NCI-H345 (cell line): ENCODE measurements at regions not wholly inside any gene's neighbourhood (a gene's known extent, or its start where the extent isn't known, plus 50 kb on each side); places are given as distances from the start of the nearest gene placed in this dataset.
"Not testable (repeated sequence)": the region's sequence is repeated elsewhere in the genome, so short reads cannot be mapped to it uniquely, and the experiment has no call there.

Source experiments
- DNase-seq: peaks from one replicate; lab custom pipeline; 2025; lab: John Stamatoyannopoulos, UW

DNA sequence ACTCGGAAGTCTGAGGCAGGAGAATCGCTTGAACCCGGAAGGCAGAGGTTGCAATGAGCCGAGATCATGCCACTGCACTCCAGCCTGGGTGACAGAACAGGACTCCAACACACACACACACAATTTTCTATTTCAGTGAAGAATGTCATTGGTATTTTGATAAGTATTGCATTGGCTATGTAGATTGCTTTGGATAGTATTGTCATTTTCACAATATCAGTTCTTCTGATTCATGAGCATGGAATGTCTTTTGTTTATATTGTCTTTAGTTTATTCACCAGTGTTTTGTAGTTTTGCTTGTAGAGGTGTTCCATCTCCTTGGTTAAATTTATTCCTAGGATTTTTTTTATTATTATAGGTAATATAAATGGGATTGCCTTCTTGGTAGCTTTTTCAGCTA, 693.4 kb upstream of the SYT4 start:
- no peak for DNase-seq

DNA sequence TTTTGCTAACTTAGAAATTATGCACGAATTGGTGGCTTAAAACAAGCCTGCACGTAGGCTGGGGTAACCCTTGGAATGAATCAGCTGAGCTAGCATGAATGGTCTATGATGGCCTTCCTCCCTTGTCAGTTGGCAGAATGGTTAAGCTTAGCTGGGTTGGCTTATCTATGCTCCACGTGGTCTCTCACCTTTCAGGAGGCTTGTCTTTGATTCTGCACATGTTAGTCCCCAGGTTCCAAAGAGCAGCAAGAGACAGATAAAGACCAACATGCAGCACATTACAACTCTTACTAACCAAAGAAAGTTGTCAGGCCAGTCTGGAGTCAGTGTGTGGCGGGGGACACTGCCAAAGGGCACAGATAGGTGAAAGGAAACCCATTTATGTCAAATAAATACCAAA, 700.9 kb upstream of the SYT4 start:
- no peak for DNase-seq

DNA sequence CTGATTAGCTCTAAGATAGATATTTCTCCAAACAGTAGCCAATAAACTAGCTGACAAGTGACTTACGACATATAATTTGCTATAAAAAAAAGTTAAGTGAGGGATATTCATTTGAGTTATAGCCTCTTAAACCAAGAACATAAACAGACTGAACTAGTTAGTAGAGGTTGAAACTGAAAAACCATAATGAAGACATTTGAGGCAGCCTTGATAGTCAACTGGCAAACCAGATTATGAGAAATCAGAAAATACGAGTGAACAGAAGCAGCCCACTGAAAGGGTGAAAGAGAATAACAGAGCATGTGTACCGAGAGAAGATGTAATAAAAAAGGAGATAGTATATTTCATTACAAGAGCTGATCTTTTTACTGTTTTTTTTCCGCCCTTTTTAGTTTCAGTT, 698.1 kb upstream of the SETBP1 start:
- no peak for DNase-seq

DNA sequence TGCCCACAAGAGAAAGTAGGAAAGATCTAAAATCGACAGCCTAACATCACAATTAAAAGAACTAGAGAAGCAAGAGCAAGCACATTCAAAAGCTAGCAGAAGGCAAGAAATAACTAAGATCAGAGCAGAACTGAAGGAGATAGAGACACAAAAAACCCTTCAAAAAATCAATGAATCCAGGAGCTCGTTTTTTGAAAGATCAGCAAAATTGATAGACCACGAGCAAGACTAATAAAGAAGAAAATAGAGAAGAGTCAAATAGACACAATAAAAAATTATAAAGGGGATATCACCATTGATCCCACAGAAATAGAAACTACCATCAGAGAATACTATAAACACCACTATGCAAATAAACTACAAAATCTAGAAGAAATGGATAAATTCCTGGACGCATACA, 693.6 kb upstream of the SETBP1 start:
- not testable (repeated sequence) for DNase-seq

DNA sequence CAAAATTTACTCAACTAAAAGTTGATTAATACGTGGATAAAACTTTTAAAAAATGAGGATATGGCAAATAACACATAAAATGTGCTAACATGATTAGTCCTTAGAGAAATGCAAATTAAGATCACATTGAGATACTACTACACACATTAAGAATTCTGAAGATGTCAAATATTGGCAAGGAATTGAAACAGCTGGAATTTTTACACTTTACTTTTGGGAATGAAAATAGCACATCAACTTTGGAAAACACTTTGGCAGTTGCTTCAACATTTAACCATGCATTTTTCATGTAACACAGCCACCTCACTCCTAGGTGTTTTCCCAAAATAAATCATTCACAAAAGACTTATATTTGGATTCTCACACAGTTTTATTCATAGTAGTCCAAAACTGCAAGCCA, 687.9 kb upstream of the SETBP1 start:
- no peak for DNase-seq

DNA sequence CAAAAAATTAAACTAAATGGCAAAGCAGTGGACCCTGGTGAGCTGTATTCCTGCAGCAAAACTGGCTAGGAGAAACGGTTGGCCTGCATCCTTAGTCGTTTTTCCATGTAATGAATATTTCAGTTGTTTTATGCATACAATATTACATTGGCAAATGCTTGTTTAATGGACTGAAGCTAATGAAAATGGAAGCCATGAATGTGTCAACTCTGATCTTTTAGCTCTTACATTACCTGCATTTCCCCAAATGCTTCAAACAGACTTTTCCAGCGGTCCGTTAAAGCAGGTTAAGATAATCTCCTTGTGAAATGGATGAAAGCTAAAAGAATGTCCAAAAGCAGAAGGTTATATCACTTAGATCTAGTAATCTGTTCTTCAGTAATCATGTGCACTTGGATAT, 686.3 kb upstream of the SETBP1 start:
- DNase-seq = no peak

DNA sequence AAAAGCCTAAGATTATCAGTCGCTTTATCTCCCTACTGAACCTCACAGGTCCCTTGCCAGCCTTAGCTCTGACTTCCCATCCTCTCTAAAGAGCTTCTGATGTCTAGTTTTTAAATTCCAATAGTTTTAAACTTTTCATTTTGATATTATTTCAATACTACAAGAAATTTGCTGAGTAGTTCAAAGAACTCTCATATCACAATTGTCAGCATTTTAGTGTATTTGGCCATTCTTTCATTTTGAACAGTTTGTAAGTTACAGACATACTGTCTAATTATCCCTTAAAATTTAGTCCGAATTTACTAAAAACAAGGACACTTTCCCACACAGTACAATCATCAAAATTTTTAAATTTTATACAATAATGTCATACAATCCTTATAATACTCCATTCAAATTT, 666.8 kb upstream of the SETBP1 start:
- DNase-seq = no peak

DNA sequence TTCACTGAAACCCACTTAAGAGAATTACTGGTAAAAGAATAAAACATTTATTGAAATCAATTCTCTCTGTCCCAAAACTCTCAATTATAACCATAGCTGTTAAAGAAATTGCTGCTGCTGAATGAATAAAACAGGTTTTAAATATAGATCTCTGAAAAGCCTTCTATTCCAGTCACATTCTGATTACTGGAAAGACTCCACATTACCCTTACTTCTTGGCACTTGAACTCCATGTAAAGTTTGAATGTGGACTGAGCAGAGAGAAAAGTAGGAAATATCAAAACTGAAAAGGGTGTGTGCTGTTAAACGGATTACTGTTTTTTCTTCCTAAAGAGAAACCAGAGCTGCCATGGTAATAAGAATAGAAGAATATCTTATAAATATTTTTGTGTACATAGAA, 655.3 kb upstream of the SETBP1 start:
- no peak for DNase-seq

DNA sequence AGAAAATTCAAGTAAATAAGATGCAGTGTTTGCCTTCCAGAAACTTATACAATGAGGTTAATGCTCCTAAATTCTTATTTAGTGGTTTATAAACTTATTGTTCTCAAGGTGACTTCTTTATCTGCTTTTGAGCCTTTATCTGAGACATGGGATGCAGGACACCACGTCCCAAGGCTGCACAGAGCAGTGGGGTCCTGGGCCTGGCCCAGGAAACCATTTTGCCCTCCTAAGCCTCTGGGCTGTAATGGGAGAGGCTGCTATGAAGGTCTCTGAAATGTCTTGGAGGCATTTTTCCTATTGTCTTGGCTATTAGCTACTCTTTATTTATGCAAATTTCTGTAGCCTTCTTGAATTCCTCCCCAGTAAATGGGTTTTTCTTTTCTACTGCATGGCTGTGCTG, 652.6 kb upstream of the SETBP1 start:
- no peak for DNase-seq

DNA sequence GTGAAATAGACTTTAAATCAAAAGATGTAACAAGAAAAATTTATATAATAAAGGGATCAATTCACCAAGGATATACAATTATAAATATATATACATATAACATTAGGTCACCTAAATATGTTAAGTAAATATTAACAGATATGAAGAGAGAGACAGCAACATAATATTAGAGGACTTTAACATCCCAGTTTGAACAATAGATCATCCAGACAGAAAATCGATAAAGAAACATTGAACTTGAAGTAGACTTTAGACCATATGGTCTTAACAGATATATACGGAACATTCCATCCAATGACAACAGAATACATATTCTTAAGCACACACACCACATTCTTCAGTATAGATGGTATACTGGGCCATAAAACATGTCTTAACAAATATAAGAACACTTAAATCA, 649.6 kb upstream of the SETBP1 start:
- DNase-seq = no peak

DNA sequence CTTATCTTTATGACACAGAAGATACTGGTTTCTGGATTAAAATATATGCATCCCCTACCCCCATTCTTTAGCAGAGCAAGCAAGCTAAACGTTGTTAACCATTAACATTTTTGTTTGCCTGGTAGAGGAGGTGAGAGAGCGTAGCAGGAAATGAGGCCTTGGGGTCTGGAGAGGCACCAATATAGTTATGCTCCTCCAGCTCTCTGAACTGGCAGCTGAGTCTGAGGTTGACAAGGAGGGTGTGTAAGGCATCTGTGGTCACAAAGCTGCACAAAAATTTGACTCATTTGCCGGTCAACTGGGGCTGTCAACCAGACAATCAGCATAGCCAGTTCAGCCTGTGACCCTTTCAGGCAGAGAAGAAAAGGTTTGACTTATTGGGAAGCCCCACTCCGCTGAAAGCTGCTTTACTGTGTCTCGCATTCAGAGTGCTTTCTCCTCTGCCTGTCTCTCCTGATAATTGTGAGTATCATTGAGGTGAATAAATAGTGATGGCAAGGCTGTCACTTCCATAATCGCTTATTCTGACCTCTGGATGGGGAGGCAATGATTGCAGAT, 647.5 kb upstream of the SETBP1 start:
- DNase-seq = no peak

DNA sequence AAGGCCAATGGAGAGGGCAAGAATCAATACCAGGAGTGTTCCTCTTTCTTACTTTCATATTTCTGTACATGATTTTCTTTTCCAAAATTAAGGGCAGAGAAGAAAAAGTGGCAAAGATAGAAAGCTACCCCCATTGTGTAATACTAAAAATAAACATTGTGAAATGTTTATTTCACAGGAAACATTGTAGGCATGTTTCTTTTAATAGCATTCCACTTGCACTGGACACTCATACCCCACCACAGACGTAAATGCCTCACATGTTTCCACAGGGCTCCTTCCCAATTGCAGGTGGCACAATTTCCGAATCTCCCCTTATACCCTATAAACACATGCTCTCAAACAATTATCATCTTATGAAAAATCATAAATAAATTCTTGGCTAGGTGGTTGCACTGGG, 645.1 kb upstream of the SETBP1 start:
- DNase-seq = no peak

DNA sequence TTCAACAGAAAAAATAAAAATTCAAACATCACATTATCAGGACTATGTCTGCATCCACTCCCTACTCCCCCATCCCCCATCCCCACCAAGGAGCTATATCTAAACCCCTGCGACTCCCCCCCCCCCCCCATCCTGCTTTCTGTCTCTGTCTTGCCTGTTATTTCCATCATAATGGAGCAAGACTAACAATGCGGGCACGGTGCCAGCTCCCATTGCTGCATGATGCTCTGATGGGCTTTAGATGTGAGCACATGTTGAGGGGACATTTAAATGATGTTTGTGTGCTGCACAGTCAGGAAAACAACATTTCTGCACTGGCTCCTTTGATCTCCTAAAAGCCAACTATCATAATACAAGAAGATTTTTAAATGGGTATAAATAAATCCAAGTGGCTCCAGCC, 644.2 kb upstream of the SETBP1 start:
- peak; percentile 64 for DNase-seq

DNA sequence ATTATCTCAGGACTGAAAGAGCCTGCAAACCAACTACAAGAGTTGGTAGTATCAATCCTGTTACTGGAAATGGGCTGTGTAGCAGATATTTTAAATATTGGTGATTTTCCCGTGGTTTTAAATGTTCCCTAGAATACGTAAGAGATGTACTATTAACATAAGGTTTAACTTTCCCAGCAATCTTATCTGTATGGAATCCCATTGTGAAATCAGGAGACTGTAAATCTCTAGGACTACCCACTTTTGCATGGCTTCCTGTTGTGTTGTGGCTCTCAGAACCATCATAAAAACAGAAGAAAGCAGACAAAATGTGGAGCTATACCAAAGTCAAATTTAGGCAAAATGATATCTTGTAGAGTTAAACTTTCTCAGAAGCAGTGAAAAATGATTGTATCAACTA, 641.5 kb upstream of the SETBP1 start:
- DNase-seq = no peak

DNA sequence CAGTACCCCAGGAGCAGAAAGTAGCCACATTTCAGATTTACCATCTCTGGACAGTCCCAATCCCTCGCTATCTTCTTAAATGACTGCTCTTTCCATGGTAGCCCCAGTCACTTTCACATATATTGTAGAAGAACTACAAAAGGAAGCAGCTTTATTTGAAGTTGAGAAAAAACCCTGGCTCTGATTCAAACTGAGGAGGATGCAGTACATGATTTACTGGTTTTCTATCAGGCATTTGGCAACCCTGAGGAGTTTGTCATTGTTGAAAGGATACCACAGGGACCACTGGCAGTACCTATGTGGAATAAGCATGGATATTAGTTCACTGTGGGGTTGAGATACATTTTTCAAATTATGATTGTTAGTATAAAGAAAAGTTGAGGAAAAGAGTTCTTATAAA, 640.9 kb upstream of the SETBP1 start:
- no peak for DNase-seq

DNA sequence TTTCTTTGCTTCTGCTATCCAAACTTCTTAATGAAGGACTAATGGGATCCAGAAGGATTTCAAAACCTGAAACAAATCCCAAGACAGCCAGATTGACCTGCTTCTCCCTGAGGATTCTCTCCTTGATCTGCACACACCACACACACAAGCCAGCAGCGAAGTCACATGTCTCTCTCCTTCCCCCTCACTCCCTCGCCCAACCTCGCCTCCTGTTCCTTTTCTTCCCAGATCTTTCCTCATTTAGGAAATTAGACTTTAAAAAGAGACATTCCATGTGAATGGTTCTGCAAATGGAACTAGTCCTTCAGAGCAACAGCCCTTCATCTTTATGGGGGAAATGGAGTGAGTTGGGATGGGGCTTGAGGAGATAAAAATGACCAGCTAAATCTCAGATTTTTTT, 639.1 kb upstream of the SETBP1 start:
- no peak for DNase-seq

DNA sequence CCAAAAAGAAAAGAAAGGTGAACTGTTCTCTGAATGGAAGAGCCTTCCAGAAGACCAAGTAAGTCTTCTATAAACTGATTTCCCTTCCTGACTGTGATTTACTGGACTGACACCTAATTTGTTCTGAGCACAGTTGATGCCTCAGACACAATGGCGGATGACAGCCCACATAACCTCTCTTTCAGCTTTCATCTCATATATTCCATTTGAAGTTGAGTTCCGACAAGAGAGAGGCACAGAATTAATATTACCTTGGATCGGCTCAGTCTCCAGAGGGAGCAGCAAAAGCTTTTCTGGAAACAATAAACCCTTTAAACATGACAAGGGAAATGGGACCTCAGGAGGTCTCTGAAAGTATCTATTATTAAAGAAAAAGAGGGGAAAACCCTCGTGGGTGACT, 638.7 kb upstream of the SETBP1 start:
- no peak for DNase-seq

DNA sequence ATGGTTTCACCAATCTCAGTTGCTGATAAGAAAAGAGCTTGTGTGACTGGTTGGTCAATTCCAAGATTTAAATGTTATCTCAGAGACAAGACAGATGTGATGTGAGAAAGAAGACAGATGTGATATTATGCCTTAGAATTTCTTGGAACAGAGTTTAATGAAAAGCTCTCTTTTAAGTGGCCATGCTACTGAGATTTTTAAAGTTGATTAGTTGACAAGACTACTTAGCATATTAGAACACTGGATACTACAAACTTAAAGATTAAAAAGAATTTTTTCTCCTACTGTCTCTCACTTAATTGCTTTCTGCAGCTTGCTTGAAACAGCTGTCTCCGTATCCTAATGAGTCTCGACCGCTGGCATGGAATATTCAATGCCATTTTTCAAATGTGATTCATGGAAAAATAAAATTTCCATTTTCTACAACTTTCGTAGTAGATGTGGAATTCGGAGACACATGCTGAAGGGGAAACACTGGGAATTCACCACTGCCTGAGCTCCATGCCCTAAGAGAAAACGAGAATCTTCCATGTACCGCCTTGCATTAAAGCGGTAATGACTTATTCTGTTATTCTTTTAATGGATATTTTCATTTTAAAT, 634.2 kb upstream of the SETBP1 start:
- no peak for DNase-seq

DNA sequence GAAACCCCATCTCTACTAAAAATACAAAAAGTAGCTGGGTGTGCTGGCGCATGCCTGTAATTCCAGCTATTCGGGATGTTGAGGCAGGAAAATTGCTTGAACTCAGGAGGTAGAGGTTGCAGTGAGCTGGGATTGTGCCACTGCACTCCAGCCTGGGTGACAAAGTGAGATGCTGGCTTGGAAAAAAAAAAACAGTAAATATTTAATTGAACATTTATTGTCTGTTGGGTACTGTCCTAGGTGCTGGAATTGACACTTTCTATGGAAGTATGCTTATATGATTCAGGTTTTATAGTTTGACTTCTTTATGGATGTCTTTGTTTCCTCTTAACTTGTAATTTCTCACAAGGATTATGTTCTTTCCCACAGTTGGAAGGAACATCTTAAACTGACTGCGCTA, 633.1 kb upstream of the SETBP1 start:
- DNase-seq = no peak

DNA sequence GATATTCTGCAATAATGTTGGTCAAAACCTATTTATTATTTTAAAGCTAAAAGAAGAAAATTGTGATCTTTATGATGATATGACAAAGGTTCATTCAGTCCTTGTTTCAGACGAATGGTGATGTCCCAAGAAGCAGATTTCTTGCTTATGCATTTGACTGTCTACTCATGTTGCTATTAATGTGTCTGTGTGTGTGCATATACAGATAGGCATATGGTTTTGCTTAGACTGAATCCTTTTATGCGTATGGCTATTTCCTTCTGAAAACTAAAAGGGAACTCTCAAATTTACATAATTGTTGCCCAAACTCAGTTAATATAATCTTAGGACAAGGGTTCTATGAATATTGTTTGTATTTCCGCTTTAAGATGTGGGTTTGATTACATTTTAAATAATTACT, 632.3 kb upstream of the SETBP1 start:
- no peak for DNase-seq

DNA sequence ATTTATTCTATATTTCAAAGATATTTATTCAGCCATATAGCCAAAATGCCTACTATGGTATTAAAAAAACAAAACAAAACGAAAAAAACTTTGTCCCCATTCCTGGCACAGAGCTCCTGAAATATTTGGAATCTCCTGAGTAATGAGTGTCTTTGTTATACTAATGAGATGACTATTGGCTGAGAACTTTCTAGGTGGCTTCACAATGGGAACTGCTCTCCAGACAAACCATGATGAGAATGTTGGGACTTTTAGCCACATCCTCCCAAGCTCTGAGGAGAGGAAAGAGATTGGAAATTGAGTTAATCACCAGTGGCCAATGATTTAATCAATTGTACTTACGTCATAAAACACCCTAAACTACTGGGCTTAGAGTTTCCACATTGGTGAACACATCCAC, 631.8 kb upstream of the SETBP1 start:
- DNase-seq = no peak

DNA sequence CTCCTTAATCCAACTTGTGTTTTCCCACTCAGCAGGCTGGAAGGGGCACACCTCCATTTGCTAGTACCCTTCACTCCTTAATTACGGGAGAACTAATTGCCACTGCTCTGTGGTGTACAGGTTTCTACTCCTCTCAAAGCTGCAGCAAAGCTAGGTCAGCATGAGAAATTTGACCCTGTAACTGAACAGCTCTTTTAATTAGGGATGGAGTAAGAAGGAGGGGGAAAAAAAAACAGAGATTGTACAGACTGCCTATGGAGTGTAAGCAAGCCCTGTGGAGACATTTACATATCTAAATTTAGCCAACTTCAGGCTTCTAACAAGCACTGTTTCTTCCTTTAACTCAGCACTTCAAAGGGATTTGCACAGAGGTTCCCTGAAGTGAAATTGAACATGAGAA, 629.7 kb upstream of the SETBP1 start:
- DNase-seq = peak; percentile 7

DNA sequence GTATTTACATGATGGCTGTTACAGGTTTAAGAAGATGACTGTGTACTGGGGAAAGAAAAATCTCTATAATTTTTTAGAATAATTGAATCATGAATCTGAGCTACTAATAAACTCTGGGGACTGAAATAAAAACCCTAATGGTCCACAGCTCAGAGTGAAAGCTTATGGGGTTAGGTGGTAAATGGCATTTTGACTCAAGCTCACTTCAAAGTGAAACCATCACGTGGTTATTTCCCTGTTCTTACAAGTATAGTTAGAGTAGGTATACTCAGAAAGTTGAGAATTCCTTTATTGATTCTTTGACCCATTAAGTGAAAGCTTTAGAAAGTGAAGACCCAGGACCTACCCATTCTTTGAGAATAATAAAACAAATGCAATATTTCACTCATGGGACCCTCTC, 626.2 kb upstream of the SETBP1 start:
- DNase-seq = no peak

DNA sequence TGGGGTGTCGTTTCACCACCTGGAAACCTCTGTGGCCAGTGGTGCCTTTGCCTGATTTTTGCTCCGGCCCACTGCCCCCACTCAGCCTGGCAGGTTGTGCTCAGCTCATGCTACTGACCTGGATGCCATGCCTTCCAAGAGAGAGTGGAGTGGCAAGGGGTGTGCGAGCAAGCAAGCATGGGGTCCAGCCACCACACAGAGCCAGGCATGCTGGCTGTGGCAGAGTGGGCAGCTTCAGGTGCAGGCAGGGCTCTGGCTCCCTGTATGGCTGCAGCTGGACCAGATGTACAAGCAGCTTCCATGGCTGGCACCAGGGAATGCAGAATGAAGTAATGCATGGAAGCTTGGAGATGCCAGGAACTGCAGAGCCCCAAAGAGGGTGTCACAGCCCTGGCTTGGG, 620.5 kb upstream of the SETBP1 start:
- no peak for DNase-seq

DNA sequence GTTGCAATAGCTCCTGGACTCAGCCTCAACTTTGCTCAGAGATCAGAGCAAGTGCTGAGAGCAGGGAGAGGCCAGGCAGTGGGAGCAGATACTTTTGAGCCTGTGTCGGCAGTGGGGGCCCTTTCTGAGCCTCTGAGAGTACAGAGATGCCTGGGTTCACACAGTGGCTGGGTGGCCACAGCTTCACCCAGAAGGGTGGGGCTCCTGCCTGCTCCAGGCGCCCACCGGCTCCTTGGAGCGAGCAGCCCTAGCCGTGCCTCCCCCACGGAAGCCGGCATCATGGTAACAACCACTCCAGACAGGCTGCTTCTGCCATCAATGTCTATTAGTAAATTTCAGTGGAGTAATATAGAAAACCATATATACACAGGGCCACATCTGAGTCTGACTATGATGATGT, 619.2 kb upstream of the SETBP1 start:
- no peak for DNase-seq
